HG02870 (cell line): ENCODE measurements at regions not wholly inside any gene's neighbourhood (a gene's known extent, or its start where the extent isn't known, plus 50 kb on each side); places are given as distances from the start of the nearest gene placed in this dataset.

ENCODE experiments used
- ATAC-seq: cut with Tn5 transposase; IDR thresholded peaks from one replicate; pipeline ENCODE4 v1.9.1; 2021; ENCODE audit warnings: mild to moderate bottlenecking, moderate library complexity; ENCODE audit not compliant: unreplicated experiment

GRCh38 chr4:16377887-16378286 lies 151.6 kb upstream of the TAPT1 start:
- ATAC-seq = no peak

- no peak for ATAC-seq
These were observed 138.8 kb upstream of the TAPT1 start for GRCh38 chr4:16365036-16365569.

GRCh38 chr4:16360694-16361262 lies 134.5 kb upstream of the TAPT1 start:
- no peak for ATAC-seq

- ATAC-seq = no peak
These were observed 126.9 kb upstream of the TAPT1 start for GRCh38 chr4:16353165-16353564.

- no peak for ATAC-seq
These were observed 124.9 kb upstream of the TAPT1 start for GRCh38 chr4:16351161-16351560.

GRCh38 chr4:16344853-16345252 lies 118.6 kb upstream of the TAPT1 start:
- ATAC-seq = no peak

- no peak for ATAC-seq
These were observed 111.7 kb upstream of the TAPT1 start for GRCh38 chr4:16337936-16338335.

- ATAC-seq = no peak
These were observed 108.3 kb upstream of the TAPT1 start for GRCh38 chr4:16334601-16335000.

GRCh38 chr4:16329797-16330134 lies 103.5 kb upstream of the TAPT1 start:
- no peak for ATAC-seq

GRCh38 chr4:16329125-16329796 lies 103.0 kb upstream of the TAPT1 start:
- ATAC-seq = no peak

- ATAC-seq = no peak
These were observed 95.9 kb upstream of the TAPT1 start for GRCh38 chr4:16322183-16322582.

GRCh38 chr4:16315456-16315855 lies 89.2 kb upstream of the TAPT1 start:
- ATAC-seq = no peak

GRCh38 chr4:16310606-16311005 lies 84.3 kb upstream of the TAPT1 start:
- no peak for ATAC-seq

- ATAC-seq = no peak
These were observed 76.4 kb upstream of the TAPT1 start for GRCh38 chr4:16302648-16303047.

- ATAC-seq = no peak
These were observed 70.7 kb upstream of the TAPT1 start for GRCh38 chr4:16297003-16297402.

- no peak for ATAC-seq
These were observed 68.2 kb upstream of the TAPT1 start for GRCh38 chr4:16294455-16294854.

- ATAC-seq = no peak
These were observed 67.1 kb upstream of the TAPT1 start for GRCh38 chr4:16293210-16293838.

GRCh38 chr4:16292585-16292984 lies 66.3 kb upstream of the TAPT1 start:
- ATAC-seq = no peak

GRCh38 chr4:16290681-16291420 lies 64.6 kb upstream of the TAPT1 start:
- no peak for ATAC-seq

- no peak for ATAC-seq
These were observed 63.8 kb upstream of the TAPT1 start for GRCh38 chr4:16289897-16290554.

GRCh38 chr4:16284050-16284449 lies 57.8 kb upstream of the TAPT1 start:
- ATAC-seq = no peak
